Karpas-422 (cell line): ENCODE measurements at regions not wholly inside any gene's neighbourhood (a gene's known extent, or its start where the extent isn't known, plus 50 kb on each side); places are given as distances from the start of the nearest gene placed in this dataset.

Experiments
- DNase-seq: peaks from one replicate; pipeline ENCODE4 v3.0.0-alpha.2; 2015
- H2AFZ ChIP-seq: fragments of 200-600 bp; sonication (generic); 2 replicates; pipeline ENCODE4 v1.6.1; 2014; ENCODE audit warnings: antibody characterized with exemption, low read length, mixed read lengths
- H3K27ac ChIP-seq: fragments of 200-600 bp; sonication (generic); 2 replicates; pipeline ENCODE4 v1.5.1; 2014; ENCODE audit warnings: mild to moderate bottlenecking, low read length, moderate library complexity
- H3K27me3 ChIP-seq: fragments of 200-600 bp; sonication (generic); 2 replicates; pipeline ENCODE4 v1.6.1; 2014; ENCODE audit warnings: low read length, mixed read lengths
- H3K36me3 ChIP-seq: fragments of 200-600 bp; sonication (generic); 2 replicates; pipeline ENCODE4 v1.6.1; 2014; ENCODE audit warnings: low read length, mixed read lengths; ENCODE audit not compliant: insufficient read depth
- H3K4me1 ChIP-seq: fragments of 200-600 bp; sonication (generic); 2 replicates; pipeline ENCODE4 v1.6.1; 2014; ENCODE audit warnings: mild to moderate bottlenecking, low read length, mixed read lengths
- H3K4me2 ChIP-seq: fragments of 200-600 bp; sonication (generic); 2 replicates; pipeline ENCODE4 v1.6.1; 2014; ENCODE audit warnings: low read length, low read depth, mild to moderate bottlenecking; ENCODE audit not compliant: poor library complexity, severe bottlenecking
- H3K4me3 ChIP-seq: fragments of 200-600 bp; sonication (generic); 2 replicates; pipeline ENCODE4 v1.5.1; 2014; ENCODE audit warnings: mild to moderate bottlenecking, antibody characterized with exemption, low read length, mixed read lengths
- H3K79me2 ChIP-seq: fragments of 200-600 bp; sonication (generic); 2 replicates; pipeline ENCODE4 v1.6.1; 2014; ENCODE audit warnings: mild to moderate bottlenecking, low read length, mixed read lengths
- H3K9ac ChIP-seq: fragments of 200-600 bp; sonication (generic); 2 replicates; pipeline ENCODE4 v1.6.0; 2014; ENCODE audit warnings: low read length
- H3K9me2 ChIP-seq: fragments of 200-600 bp; sonication (generic), shearing (Covaris generic); replicated peaks from 2 replicates; pipeline ENCODE4 v1.6.0; 2014; ENCODE audit warnings: mild to moderate bottlenecking, low read length, moderate library complexity; ENCODE audit not compliant: insufficient read depth
- H3K9me3 ChIP-seq: fragments of 300-700, 200-600 bp; sonication (generic); 2 replicates; pipeline ENCODE4 v1.6.1; 2014; ENCODE audit warnings: low read length, mixed read lengths
- H4K20me1 ChIP-seq: fragments of 200-600 bp; sonication (generic); 2 replicates; pipeline ENCODE4 v1.6.1; 2014; ENCODE audit warnings: mild to moderate bottlenecking, antibody characterized with exemption, low read length, low read depth; ENCODE audit not compliant: insufficient read depth

DNA sequence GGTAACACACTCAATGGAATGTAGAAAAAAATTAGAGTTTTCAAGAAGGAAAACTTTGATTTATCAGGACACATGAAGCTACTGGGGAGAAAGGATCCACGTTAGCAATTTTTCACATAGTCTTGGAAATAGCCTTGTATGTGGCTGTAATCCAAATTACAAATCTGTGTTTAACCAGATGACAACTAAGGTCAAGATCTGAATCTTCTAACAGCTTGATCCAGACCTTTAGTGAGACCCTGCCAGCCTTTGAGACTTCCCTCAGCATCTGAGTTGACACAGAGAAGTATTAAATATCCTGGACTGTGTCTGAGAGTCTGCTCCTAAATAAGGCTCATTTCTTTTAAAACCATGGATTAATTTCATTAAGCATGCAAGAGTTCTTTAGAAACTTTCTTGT lies 135.9 kb upstream of the KCNK2 start:
- no peak for DNase-seq
- no peaks in the 10 kb centered on the region for H3K36me3 ChIP-seq
- H3K4me2 ChIP-seq, result no peak overlapping the region
- H3K4me1 ChIP-seq, result no peaks in the 10 kb centered on the region
- no peaks in the 10 kb centered on the region for H3K9me3 ChIP-seq
- no peaks in the 10 kb centered on the region for H4K20me1 ChIP-seq
- H3K4me3 ChIP-seq, result no peak overlapping the region
- no peak overlapping the region for H3K9ac ChIP-seq
- H3K9me2 ChIP-seq, result no peaks in the 10 kb centered on the region
- no peak overlapping the region for H3K27ac ChIP-seq
- no peaks in the 10 kb centered on the region for H3K79me2 ChIP-seq
- no peaks in the 10 kb centered on the region for H3K27me3 ChIP-seq
- no peak overlapping the region for H2AFZ ChIP-seq

- no peaks in the 10 kb centered on the region for H4K20me1 ChIP-seq
- no peaks in the 10 kb centered on the region for H3K36me3 ChIP-seq
- H3K4me2 ChIP-seq, result no peak overlapping the region
- no peak overlapping the region for H3K27ac ChIP-seq
- H3K4me1 ChIP-seq, result no peaks in the 10 kb centered on the region
- no peak overlapping the region for H2AFZ ChIP-seq
- no peaks in the 10 kb centered on the region for H3K27me3 ChIP-seq
- no peak overlapping the region for H3K4me3 ChIP-seq
- H3K9ac ChIP-seq, result no peak overlapping the region
- H3K79me2 ChIP-seq, result no peaks in the 10 kb centered on the region
- DNase-seq, result no peak
- H3K9me2 ChIP-seq, result no peaks in the 10 kb centered on the region
- H3K9me3 ChIP-seq, result no peaks in the 10 kb centered on the region
Observed at GRCh38 chr1:214952648-214953047, 129.9 kb upstream of the KCNK2 start.

- no peak overlapping the region for H2AFZ ChIP-seq
- no peaks in the 10 kb centered on the region for H3K9me3 ChIP-seq
- H3K9ac ChIP-seq, result no peak overlapping the region
- DNase-seq, result no peak
- H3K9me2 ChIP-seq, result no peaks in the 10 kb centered on the region
- no peaks in the 10 kb centered on the region for H3K79me2 ChIP-seq
- no peaks in the 10 kb centered on the region for H3K4me1 ChIP-seq
- no peaks in the 10 kb centered on the region for H3K27me3 ChIP-seq
- H3K4me2 ChIP-seq, result no peak overlapping the region
- no peak overlapping the region for H3K27ac ChIP-seq
- no peak overlapping the region for H3K4me3 ChIP-seq
- H4K20me1 ChIP-seq, result no peaks in the 10 kb centered on the region
- H3K36me3 ChIP-seq, result no peaks in the 10 kb centered on the region
Observed at GRCh38 chr1:214953901-214954616, 128.5 kb upstream of the KCNK2 start.

GRCh38 chr1:214954617-214954949 lies 128.0 kb upstream of the KCNK2 start:
- Histone ChIP-seq H3K9me3 (no peaks in the 10 kb centered on the region), H3K4me1 (no peaks in the 10 kb centered on the region), H3K27me3 (no peaks in the 10 kb centered on the region), H3K36me3 (no peaks in the 10 kb centered on the region), H4K20me1 (no peaks in the 10 kb centered on the region), H3K9me2 (no peaks in the 10 kb centered on the region), H3K4me3 (no peak overlapping the region), H3K27ac (no peak overlapping the region), H3K4me2 (no peak overlapping the region), H2AFZ (no peak overlapping the region), H3K9ac (no peak overlapping the region), H3K79me2 (no peaks in the 10 kb centered on the region)
- no peak for DNase-seq

DNA sequence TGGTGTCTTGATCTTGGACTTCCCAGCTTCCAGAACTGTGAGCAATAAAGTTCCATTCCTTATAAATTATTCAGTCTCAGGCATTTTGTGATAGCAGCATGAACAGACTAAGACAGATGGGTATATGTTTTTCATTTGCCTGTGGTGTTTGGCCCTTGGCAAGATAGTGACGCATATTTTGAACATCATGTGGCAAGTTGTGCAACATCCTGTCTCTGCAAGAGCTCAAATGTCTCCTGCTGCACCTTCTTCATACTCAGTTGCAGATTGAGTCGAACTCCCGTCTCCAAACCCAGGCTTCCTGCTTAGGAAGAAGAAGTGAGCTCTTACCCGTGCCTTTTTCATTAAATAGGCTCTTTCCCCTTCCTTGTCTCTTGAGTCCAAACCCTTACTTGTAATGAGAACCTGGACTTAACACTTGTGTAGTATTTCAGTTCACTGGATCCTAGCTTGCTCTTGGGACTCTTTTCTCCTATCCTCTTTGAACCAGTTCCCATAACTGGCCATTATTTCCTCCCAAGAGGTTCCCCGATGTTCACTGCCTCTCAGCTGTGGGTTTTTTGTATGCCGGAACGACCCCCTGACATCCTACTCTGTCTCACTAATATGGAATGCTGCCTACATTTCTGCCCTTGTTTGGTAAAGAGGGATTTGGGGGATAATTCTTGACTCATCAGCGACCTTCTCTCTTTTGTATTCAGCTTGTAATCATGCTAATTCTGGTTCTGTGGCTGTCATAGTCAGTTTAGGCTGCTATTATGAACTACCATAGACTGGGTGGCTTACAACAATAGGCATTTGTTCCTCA lies 125.0 kb upstream of the KCNK2 start:
- no peak for DNase-seq
- no peaks in the 10 kb centered on the region for H3K4me1 ChIP-seq
- no peak overlapping the region for H3K4me2 ChIP-seq
- no peak overlapping the region for H3K27ac ChIP-seq
- H3K4me3 ChIP-seq, result no peak overlapping the region
- no peaks in the 10 kb centered on the region for H3K79me2 ChIP-seq
- no peaks in the 10 kb centered on the region for H3K9me3 ChIP-seq
- H3K27me3 ChIP-seq, result no peaks in the 10 kb centered on the region
- no peaks in the 10 kb centered on the region for H4K20me1 ChIP-seq
- no peaks in the 10 kb centered on the region for H3K9me2 ChIP-seq
- no peak overlapping the region for H3K9ac ChIP-seq
- no peaks in the 10 kb centered on the region for H3K36me3 ChIP-seq
- H2AFZ ChIP-seq, result no peak overlapping the region

- H4K20me1 ChIP-seq, result no peaks in the 10 kb centered on the region
- H3K27ac ChIP-seq, result no peak overlapping the region
- H3K4me1 ChIP-seq, result no peaks in the 10 kb centered on the region
Observed at GRCh38 chr1:214958486-214958885, 124.1 kb upstream of the KCNK2 start.

DNA sequence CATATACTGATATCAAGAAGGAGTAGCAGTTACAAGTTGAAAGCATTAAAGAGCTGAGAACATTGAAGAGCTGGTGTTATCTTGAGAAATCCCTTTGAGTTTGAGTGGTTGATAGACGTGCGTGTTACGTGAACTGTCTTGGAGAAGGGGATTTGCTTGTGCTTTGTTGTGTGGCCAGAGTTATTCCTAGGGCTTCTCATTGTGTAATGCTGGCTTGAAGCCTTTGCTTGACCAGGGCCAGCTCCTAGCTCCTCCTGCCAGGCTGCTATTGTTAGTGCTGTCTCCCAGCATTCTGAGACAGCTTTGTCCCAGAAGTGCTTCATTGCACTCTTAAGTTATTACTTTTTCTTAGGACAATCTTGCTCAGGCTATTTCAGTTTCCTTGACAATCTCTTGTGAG lies 116.2 kb upstream of the KCNK2 start:
- no peak overlapping the region for H3K9ac ChIP-seq
- no peaks in the 10 kb centered on the region for H3K9me3 ChIP-seq
- H3K4me2 ChIP-seq, result no peak overlapping the region
- no peaks in the 10 kb centered on the region for H3K27me3 ChIP-seq
- no peaks in the 10 kb centered on the region for H3K36me3 ChIP-seq
- no peak for DNase-seq
- no peak overlapping the region for H3K27ac ChIP-seq
- H2AFZ ChIP-seq, result no peak overlapping the region
- no peaks in the 10 kb centered on the region for H3K79me2 ChIP-seq
- no peaks in the 10 kb centered on the region for H3K9me2 ChIP-seq
- no peaks in the 10 kb centered on the region for H4K20me1 ChIP-seq
- no peaks in the 10 kb centered on the region for H3K4me1 ChIP-seq
- H3K4me3 ChIP-seq, result no peak overlapping the region

More at GRCh38 chr1:214958486-214958885, 124.1 kb upstream of the KCNK2 start:
- no peaks in the 10 kb centered on the region for H3K27me3 ChIP-seq
- no peak for DNase-seq
- no peak overlapping the region for H2AFZ ChIP-seq
- H3K9me2 ChIP-seq, result no peaks in the 10 kb centered on the region
- no peak overlapping the region for H3K9ac ChIP-seq
- no peaks in the 10 kb centered on the region for H3K79me2 ChIP-seq
- H3K9me3 ChIP-seq, result no peaks in the 10 kb centered on the region
- H3K4me3 ChIP-seq, result no peak overlapping the region
- no peaks in the 10 kb centered on the region for H3K36me3 ChIP-seq
- H3K4me2 ChIP-seq, result no peak overlapping the region

DNA sequence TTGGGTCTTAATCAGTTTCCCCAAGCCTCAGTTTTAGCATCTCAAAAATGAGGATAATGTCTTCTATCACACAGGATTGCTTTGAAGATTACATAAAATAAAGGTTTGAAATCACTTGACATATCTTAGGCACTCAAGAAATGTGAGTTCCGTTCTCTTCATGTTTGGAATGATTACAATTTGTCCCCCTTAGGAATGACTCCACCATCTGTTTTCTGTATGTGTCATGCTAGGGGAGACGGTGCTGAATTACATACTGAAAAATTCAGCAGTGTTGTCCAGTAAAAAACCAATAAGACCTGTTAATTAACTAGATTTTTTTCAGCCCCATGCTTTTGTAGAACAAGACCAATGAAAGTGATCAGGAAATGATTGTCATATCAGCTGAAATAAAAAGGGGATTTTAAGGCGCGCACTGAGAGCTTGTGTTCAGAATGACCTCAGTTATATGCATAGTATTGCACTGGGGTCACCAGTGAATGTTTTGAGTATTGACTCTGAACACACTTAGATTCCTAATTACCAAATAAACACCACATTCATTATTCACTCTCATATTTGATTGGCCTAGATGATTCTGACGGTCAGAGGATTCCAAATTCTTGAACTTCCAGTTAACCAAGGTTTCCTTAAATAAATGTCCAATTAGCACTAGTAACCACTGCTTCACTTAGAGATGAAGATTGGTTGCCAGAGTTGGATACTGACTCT lies 114.5 kb upstream of the KCNK2 start:
- no peak overlapping the region for H3K4me3 ChIP-seq
- no peak overlapping the region for H2AFZ ChIP-seq
- H3K36me3 ChIP-seq, result no peaks in the 10 kb centered on the region
- DNase-seq, result no peak
- H3K79me2 ChIP-seq, result no peaks in the 10 kb centered on the region
- no peaks in the 10 kb centered on the region for H3K4me1 ChIP-seq
- H3K27ac ChIP-seq, result no peak overlapping the region
- H3K4me2 ChIP-seq, result no peak overlapping the region
- H3K9me3 ChIP-seq, result no peaks in the 10 kb centered on the region
- H3K9me2 ChIP-seq, result no peaks in the 10 kb centered on the region
- no peaks in the 10 kb centered on the region for H4K20me1 ChIP-seq
- H3K9ac ChIP-seq, result no peak overlapping the region
- no peaks in the 10 kb centered on the region for H3K27me3 ChIP-seq
